ENCODE measurements at regions not wholly inside any gene's neighbourhood (a gene's known extent, or its start where the extent isn't known, plus 50 kb on each side); places are given as distances from the start of the nearest gene placed in this dataset.

- DNase-seq (ENCODE audit: low read depth in 2 of 2): no peak
These were observed 341.8 kb downstream of the MAN2A1 start for GRCh38 chr5:110031402-110032140.

GRCh38 chr5:110032376-110032775 is 342.6 kb downstream of the MAN2A1 start:
- DNase-seq (ENCODE audit: low read depth in 2 of 2): no peak

GRCh38 chr5:110034056-110034600 is 344.4 kb downstream of the MAN2A1 start:
- no peak for DNase-seq (ENCODE audit: low read depth in 2 of 2)

- DNase-seq (ENCODE audit: low read depth in 2 of 2): no peak
These were observed 348.7 kb downstream of the MAN2A1 start for GRCh38 chr5:110038297-110038997.

GRCh38 chr5:110040178-110040577 is 350.5 kb downstream of the MAN2A1 start:
- DNase-seq (ENCODE audit: low read depth in 2 of 2): no peak

DNA sequence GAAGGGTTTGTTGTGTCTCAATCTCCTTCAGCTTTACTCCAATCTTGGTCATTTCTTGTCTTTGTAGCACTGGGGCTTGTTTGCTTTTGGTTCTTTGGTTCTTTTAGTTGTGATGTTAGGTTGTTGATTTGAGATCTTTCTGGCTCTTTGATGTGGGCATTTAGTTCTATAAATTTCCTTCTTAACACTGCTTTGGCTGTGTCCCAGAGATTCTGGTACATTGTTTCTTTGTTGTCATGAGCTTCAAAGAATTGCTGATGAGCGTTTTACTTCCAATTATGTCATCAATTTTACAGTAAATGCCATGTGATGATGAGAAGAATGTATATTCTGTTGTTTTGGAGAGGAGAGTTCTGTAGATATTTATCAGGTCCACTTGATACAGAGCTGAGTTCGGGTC is 353.3 kb downstream of the MAN2A1 start:
- no peak for DNase-seq (ENCODE audit: low read depth in 2 of 2)

- no peak for DNase-seq (ENCODE audit: low read depth in 2 of 2)
These were observed 355.4 kb downstream of the MAN2A1 start for GRCh38 chr5:110045158-110045557.

DNA sequence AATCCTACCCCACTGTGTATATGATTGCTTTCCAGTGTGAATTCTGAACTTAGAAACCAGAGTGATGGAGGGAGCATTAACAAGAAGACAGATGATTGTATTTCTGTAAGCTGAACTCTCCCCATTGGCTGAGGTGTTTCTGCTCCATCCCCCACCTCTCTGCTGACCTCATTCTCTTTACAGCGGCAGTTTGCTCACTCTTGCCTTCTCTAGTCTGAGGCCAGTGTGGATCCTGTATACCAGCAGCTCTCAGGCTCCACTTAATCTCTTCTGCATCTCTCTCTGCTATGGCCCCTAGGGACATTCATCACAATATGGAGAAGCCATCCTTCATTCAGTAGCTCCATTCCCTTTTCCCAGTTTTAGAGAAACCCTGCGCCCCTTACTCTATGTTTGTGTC is 358.8 kb downstream of the MAN2A1 start:
- DNase-seq (ENCODE audit: low read depth in 2 of 2): no peak

DNA sequence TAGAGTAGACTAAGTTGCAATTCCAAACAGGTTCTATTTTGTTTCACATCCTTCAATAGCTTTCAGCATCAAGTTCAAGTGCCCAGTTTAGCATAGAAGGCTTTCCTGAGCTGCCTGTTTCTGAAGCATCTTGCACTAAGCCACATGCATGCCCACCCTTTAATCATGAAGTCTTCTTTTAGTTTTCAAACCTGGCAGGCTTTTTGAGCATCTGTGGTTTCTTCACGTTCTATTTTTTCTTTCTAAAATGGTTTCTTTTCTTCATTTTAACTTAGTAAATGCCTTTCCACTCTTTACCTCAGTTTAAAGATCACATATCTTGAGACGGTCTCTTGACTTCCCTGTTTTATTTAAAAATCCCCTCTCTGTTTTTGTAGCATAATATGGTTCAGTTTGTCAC is 360.1 kb downstream of the MAN2A1 start:
- no peak for DNase-seq (ENCODE audit: low read depth in 2 of 2)

DNA sequence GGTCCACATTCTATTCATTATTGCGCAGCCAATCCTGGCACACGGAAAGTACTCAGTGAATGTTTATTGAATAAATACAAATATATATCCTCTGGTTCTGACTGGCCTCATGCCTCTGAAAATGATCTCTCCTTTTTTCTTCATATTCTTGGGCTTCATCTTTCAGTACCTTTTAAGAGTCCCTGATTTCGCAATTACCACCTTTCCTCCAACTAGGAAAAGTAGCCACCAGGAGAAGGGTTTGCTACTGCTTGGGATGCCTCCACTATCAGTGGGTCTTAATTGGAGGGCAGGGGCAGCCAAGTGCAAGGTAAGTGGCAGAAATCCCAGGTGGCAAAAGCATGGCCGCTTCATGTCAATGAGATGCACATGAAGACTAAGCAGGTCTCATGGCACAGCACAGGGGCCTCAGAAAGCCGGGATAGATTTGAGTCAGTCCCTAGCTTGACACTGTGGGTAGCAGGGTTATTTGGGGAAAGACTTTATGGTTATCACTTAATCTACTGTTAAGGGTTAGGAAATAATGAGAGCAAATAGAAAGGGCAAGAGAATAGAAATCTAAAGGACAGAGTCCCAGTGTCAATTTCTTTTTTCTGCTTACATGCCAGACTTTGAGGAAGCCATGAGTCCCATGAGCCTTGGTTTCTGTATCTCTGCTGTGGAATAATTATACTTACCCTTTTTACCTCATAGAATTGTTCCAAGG is 361.1 kb downstream of the MAN2A1 start:
- DNase-seq (ENCODE audit: low read depth in 2 of 2): no peak

- no peak for DNase-seq (ENCODE audit: low read depth in 2 of 2)
These were observed 363.5 kb downstream of the MAN2A1 start for GRCh38 chr5:110053205-110053604.

DNA sequence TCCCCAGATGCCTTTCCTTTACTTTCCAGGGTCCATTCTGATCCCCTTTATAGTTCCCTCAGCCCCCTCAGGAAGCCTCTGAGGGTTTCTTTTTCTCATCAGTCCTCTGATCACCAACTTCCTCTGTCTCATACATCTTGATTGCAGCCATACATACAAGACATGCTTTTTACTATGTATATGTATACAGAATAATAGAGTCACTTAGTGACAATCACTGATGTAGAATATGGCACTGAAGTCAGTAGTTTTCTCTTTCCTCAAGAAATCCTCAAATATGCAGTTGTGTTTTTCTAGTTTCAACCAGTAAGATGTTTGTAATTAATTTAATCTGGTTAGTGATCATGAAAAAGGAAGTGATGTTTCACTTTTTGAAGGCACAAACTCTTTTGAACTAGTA is 364.1 kb downstream of the MAN2A1 start:
- no peak for DNase-seq (ENCODE audit: low read depth in 2 of 2)

- peak; percentile 9 to 54 for DNase-seq (ENCODE audit: low read depth in 2 of 2)
These were observed 364.5 kb downstream of the MAN2A1 start for GRCh38 chr5:110054240-110054639.

DNA sequence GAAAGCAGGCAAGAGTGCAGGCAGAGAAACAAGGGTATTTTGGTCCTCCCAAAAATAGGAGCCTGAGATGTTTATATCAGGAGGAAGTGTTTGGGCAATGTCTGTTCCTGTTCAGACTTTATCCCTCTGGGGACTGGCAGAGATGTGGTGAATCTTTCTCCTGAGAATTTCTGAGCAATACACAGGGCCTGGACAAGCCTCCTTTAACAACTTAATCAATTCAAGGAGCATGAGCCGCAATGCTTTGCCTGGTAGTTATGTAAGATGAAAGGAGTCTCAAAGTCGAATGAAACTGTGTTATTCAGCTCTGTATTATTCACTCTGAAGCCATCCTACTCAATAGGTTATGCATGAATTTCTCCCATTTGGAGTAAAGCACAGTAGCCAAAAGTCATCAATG is 365.6 kb downstream of the MAN2A1 start:
- no peak for DNase-seq (ENCODE audit: low read depth in 2 of 2)

GRCh38 chr5:110056580-110057114 is 366.9 kb downstream of the MAN2A1 start:
- no peak for DNase-seq (ENCODE audit: low read depth in 2 of 2)

DNA sequence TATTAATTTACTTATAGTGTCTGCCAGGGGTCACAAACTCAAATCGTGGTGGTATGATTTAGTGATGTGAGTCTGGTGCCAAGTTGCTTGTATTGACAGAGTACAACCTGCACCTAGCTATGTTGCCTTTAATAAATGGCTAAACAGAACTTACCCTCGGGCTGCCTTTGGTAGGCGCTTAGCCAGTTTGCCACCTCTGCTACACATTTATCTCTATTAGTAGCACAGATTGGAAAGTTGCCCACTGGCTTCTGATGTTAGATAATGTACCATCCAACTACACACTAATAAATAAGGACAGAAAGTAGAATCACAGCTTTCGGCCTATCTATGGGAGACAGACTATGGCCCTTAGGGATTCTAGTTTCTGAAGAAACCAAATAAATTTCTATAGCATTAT is 368.4 kb downstream of the MAN2A1 start:
- DNase-seq (ENCODE audit: low read depth in 2 of 2): no peak

DNA sequence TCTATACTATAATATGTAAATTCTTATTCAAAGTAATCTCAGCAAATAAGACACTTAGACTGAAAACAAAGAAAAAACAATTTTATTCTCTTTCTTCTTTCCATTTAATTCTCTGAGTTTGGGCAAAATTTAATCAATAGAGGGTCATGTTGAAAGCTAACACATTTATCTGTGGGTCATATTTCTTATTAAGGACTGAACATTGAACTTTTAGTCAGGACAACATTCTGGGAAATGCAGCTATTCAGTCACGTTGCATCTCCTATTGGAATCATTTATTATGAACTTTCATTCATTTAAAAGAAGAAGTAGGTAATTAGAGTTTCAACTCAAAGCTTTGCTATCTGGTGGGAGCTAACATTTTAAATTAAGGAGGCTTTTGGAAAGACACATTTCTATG is 372.5 kb downstream of the MAN2A1 start:
- DNase-seq (ENCODE audit: low read depth in 2 of 2): no peak

DNA sequence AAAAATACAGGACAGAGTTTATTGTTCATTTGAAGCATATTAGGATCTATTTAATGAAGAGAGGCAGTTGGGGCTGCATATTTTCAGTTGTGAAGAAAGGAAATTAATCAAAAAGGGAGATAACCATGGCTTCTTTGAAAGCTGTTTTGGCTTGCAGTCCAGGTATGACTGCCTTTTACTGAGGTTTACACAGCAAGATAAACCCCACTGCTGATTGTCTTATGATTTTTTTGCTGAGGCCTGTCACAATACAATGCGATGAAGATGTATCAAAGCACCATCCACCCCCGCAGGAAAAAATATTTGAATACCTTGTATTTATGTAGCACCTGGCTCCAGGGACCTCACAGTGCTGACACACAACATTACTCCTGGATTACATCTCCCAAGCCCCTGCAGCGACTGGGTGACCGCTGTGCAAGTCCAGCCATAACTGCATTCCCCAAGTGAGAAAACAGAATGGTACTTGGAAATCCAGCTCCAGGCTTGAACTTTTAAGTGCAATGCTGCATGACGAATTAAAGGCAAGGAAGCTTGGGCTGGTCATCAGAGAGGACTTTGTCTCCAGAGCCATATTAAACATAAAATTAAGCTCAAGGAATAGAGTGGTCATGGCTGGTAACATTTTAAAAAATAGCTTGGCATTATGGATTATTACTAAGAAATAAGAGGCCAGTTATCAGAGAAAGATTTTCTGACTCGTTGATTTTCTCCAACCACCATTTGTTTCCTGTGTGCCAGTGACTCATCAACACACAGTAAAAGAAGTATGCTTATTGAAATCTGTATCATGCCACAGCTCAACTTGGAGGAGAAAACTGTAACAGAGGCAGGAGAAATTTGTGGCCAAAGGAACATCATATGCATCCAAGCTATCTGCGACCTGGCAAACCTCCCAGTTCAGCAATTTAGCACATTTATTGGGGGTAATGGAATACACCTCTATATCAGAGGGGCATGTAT is 374.2 kb downstream of the MAN2A1 start:
- no peak for DNase-seq (ENCODE audit: low read depth in 2 of 2)

DNA sequence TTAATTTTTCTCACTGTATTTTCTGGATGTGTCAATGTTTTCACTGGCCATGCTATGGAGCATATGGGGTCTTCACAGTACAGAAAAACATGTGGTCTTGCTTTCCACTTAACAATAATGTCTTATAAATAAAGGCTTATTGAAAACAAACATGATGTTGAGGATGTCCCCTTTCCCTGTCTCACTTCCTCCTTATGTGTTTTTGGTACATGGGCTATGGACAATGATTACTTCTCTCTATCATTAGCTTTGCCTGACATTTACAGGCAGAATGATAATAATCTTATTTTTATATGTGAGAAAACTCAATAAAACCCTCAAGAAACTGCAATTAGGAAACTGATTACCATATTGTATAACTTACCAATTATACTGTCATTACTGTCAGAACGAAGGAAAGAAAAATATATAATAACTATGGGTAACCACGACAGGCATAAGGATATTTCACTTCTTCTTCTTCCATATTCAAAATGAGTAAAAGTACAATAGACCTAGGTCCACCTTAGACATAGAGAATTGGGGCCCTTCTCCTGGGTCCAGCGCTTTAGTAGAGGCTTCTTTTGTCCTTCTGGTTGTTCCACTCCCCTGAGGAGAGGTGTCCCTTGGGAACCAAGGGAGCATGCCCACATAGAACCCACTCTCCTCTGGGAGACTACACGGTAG is 375.0 kb downstream of the MAN2A1 start:
- no peak for DNase-seq (ENCODE audit: low read depth in 2 of 2)

- no peak for DNase-seq (ENCODE audit: low read depth in 2 of 2)
These were observed 381.1 kb downstream of the MAN2A1 start for GRCh38 chr5:110070836-110071235.

GRCh38 chr5:110072651-110073050 is 382.9 kb downstream of the MAN2A1 start:
- no peak for DNase-seq (ENCODE audit: low read depth in 2 of 2)
